ENCODE measurements at regions not wholly inside any gene's neighbourhood (a gene's known extent, or its start where the extent isn't known, plus 50 kb on each side); places are given as distances from the start of the nearest gene placed in this dataset.
"Not testable (repeated sequence)": the region's sequence is repeated elsewhere in the genome, so short reads cannot be mapped to it uniquely, and the experiment has no call there.

- DNase-seq, result no peak
Observed at GRCh38 chr12:105482951-105483350, 152.5 kb downstream of the C12orf75 start.

GRCh38 chr12:105483691-105484090 lies 153.2 kb downstream of the C12orf75 start:
- DNase-seq, result no peak

- no peak for DNase-seq
Observed at GRCh38 chr12:105485321-105485910, 154.9 kb downstream of the C12orf75 start.

- DNase-seq, result no peak
Observed at GRCh38 chr12:105485921-105486320, 155.4 kb downstream of the C12orf75 start.

GRCh38 chr12:105487963-105488362 lies 157.5 kb downstream of the C12orf75 start:
- no peak for DNase-seq

- no peak for DNase-seq
Observed at GRCh38 chr12:105492591-105493545, 162.4 kb downstream of the C12orf75 start.

GRCh38 chr12:105499205-105499604 lies 168.7 kb downstream of the C12orf75 start:
- DNase-seq, result no peak

- not testable (repeated sequence) for DNase-seq
Observed at GRCh38 chr12:105500676-105501075, 170.2 kb downstream of the C12orf75 start.

- no peak for DNase-seq
Observed at GRCh38 chr12:105502426-105502930, 172.0 kb downstream of the C12orf75 start.

GRCh38 chr12:105503619-105504018 lies 173.1 kb downstream of the C12orf75 start:
- no peak for DNase-seq

GRCh38 chr12:105504286-105504685 lies 173.8 kb downstream of the C12orf75 start:
- no peak for DNase-seq

GRCh38 chr12:105506678-105507310 lies 176.3 kb downstream of the C12orf75 start:
- DNase-seq, result no peak

GRCh38 chr12:105507311-105508038 lies 177.0 kb downstream of the C12orf75 start:
- DNase-seq, result no peak

GRCh38 chr12:105508096-105508495 lies 177.6 kb downstream of the C12orf75 start:
- DNase-seq, result no peak

- DNase-seq, result no peak
Observed at GRCh38 chr12:105510526-105510925, 180.0 kb downstream of the C12orf75 start.

- DNase-seq, result not testable (repeated sequence)
Observed at GRCh38 chr12:105512861-105513260, 182.4 kb downstream of the C12orf75 start.

GRCh38 chr12:105522166-105522825 lies 191.8 kb downstream of the C12orf75 start:
- no peak for DNase-seq

- no peak for DNase-seq
Observed at GRCh38 chr12:105523164-105524057, 192.9 kb downstream of the C12orf75 start.

GRCh38 chr12:105524961-105525360 lies 194.5 kb downstream of the C12orf75 start:
- no peak for DNase-seq

GRCh38 chr12:105534068-105534467 lies 203.6 kb downstream of the C12orf75 start:
- DNase-seq, result no peak

GRCh38 chr12:105535033-105535432 lies 204.5 kb downstream of the C12orf75 start:
- not testable (repeated sequence) for DNase-seq

Measured in occipital lobe (tissue), 1 donor.